ENCODE measurements at regions not wholly inside any gene's neighbourhood (a gene's known extent, or its start where the extent isn't known, plus 50 kb on each side); places are given as distances from the start of the nearest gene placed in this dataset.

DNA sequence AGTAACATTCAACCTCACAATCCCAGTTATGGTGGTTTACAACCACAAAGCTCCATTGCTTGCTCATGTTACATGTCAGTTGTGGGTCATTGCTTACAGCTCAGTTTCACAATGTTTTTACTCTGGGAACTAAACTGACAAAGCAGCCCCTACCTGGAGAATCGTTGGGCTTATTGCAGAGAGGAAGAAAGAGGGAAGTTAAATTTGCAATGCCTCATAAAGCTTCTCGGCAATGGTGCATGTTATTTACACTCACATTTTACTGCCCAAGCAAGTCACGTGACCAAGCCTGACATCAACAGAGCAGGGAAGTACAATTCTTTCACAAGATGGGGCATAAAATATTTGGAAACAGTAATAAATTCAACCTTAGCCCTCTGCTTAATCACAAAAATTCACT lies 441.6 kb downstream of the TDRD3 start:
- no peak overlapping the region for H3K4me2 ChIP-seq (ENCODE audit: insufficient read depth in 1 of 2, low read depth in 2 of 2, low read length in 2 of 2)
- H3K4me1 ChIP-seq (replicated peaks in 1 of 4; ENCODE audit: control insufficient read depth in 3 of 4, insufficient read depth in 4 of 4, low read length in 3 of 4) = no peaks in the 10 kb centered on the region
- no peak overlapping the region for H3K9ac ChIP-seq (replicated peaks in 1 of 4; ENCODE audit: extremely low read depth in 1 of 4, low read depth in 3 of 4, low read length in 3 of 4)
- ChIA-PET CTCF (ENCODE audit: partially characterized antibody) (interaction anchor here (1.0 to 1.3 kb wide), 3 partner anchors 9 to 183 kb away, joined by 3 to 4 read pairs (median 3); no protein-coding TSS in a partner anchor), POLR2A (ENCODE audit: partially characterized antibody) (no interaction called here)
- no peak overlapping the region for H2BK20ac ChIP-seq (ENCODE audit: low read length)
- H3K56ac ChIP-seq (replicated peaks; ENCODE audit: insufficient read length, low read depth, low read length) = no peak overlapping the region
- no peak overlapping the region for H3K4ac ChIP-seq (replicated peaks; ENCODE audit: insufficient read length, low read depth, low read length)
- no peak overlapping the region for H4K5ac ChIP-seq (ENCODE audit: insufficient read length, low read depth, low read length)
- H3K27me3 ChIP-seq (replicated peaks in 1 of 4; ENCODE audit: control insufficient read depth in 3 of 4, extremely low read depth in 1 of 4, insufficient read depth in 3 of 4, low read length in 3 of 4) = no peaks in the 10 kb centered on the region
- peaks cover 1 to 2% of the 10 kb centered on the region in 2 experiments; a peak in 1 of 4 replicates for H3K9me3 ChIP-seq (ENCODE audit: insufficient read depth in 2 of 2, low read depth in 1 of 2, low read length in 1 of 2)
- H2BK5ac ChIP-seq (ENCODE audit: low read depth, low read length) = no peak overlapping the region
- H4K20me1 ChIP-seq (replicated peaks in 1 of 2; ENCODE audit: control insufficient read depth in 1 of 2, insufficient read depth in 2 of 2, low read length in 2 of 2) = no peaks in the 10 kb centered on the region
- no peak overlapping the region for H2AK5ac ChIP-seq (ENCODE audit: low read depth, low read length)
- H3K27ac ChIP-seq (ENCODE audit: low read depth, low read length) = no peak overlapping the region
- no peak overlapping the region for H4K8ac ChIP-seq (ENCODE audit: extremely low read depth, insufficient read depth, low read length)
- H3K36me3 ChIP-seq (ENCODE audit: control insufficient read depth in 2 of 4, insufficient read depth in 4 of 4, low read length in 3 of 4) = no peaks in the 10 kb centered on the region
- no peak overlapping the region for H2BK15ac ChIP-seq (ENCODE audit: low read length)
- H2AFZ ChIP-seq (ENCODE audit: low read length) = 0 out of 2 replicates have a peak overlapping the region, but pooled peaks have one; percentile 42
- TF ChIP-seq GTF2F1 (IDR thresholded peaks at IDR 0.05; ENCODE audit: borderline replicate concordance, low read depth, low read length) (no peak), SIX5 (IDR thresholded peaks at IDR 0.05; ENCODE audit: low read depth, low read length) (no peak), ZNF274 (IDR thresholded peaks at IDR 0.05; ENCODE audit: borderline replicate concordance, extremely low read depth, low read length) (no peak), ATF3 (IDR thresholded peaks at IDR 0.05; ENCODE audit: insufficient read depth, low read depth, low read length) (no peak)
- TF ChIP-seq, protein P1, sequence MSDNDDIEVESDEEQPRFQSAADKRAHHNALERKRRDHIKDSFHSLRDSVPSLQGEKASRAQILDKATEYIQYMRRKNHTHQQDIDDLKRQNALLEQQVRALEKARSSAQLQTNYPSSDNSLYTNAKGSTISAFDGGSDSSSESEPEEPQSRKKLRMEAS (IDR thresholded peaks at IDR 0.05) = no peak
- H4K91ac ChIP-seq (replicated peaks; ENCODE audit: insufficient read length, low read length) = no peak overlapping the region
- FAIRE-seq (no peak), DNase-seq (ENCODE audit: low read depth in 1 of 2, low spot score in 2 of 2) (no peak)
- 82% methylated on average over 3 of the region's 3 CpGs; no CpG with 5 or more reads in 1 of the 2 experiments for WGBS, 2 experiments (ENCODE audit: extremely low coverage in 1 of 2, insufficient coverage in 1 of 2, insufficient read length in 1 of 2, insufficient replicate concordance in 2 of 2, low coverage in 1 of 2, low lambda C conversion rate in 2 of 2, missing lambda C conversion rate in 1 of 2)
- no peaks in the 10 kb centered on the region for H3K79me2 ChIP-seq (ENCODE audit: control insufficient read depth in 1 of 2, insufficient read depth in 2 of 2, low read length in 2 of 2)
- H3K18ac ChIP-seq (ENCODE audit: extremely low read depth, low read length) = no peak overlapping the region
- H3K79me1 ChIP-seq (ENCODE audit: low read depth, low read length) = no peaks in the 10 kb centered on the region
- H3K23ac ChIP-seq (ENCODE audit: insufficient read length) = no peak overlapping the region
- no peak overlapping the region for H3K14ac ChIP-seq (ENCODE audit: insufficient read length)
- no peak overlapping the region for H3K4me3 ChIP-seq (ENCODE audit: extremely low read depth in 1 of 4, insufficient read depth in 2 of 4, low read depth in 3 of 4, low read length in 4 of 4)
- H2BK12ac ChIP-seq (ENCODE audit: low read depth, low read length) = no peak overlapping the region
- no peaks in the 10 kb centered on the region for H3K23me2 ChIP-seq (ENCODE audit: low read depth, low read length)
- H2BK120ac ChIP-seq (replicated peaks; ENCODE audit: low read depth, low read length) = no peak overlapping the region
